Astrocyte (in vitro differentiated cells and primary cell): ENCODE measurements at regions not wholly inside any gene's neighbourhood (a gene's known extent, or its start where the extent isn't known, plus 50 kb on each side); places are given as distances from the start of the nearest gene placed in this dataset.

ENCODE experiments used
- DNase-seq: peaks from one replicate; pipeline ENCODE4 v3.0.0-alpha.2; 2010; ENCODE audit warnings: low read depth
- FAIRE-seq: peaks from 2 replicates; lab custom pipeline; 2011; peaks lifted over from hg19 to GRCh38; lab: Jason Lieb, UNC
- H2AFZ ChIP-seq: 2 replicates; pipeline ENCODE4 v1.6.0; 2012; ENCODE audit warnings: low read depth, low read length, inconsistent platforms
- H3K27ac ChIP-seq: 2 replicates; pipeline ENCODE4 v1.5.1; 2011; ENCODE audit warnings: low read depth, low read length, inconsistent platforms
- H3K27me3 ChIP-seq: 2 replicates; pipeline ENCODE4 v1.6.0; 2011; ENCODE audit warnings: low read length, inconsistent platforms; ENCODE audit not compliant: insufficient read depth
- H3K36me3 ChIP-seq: 2 replicates; pipeline ENCODE4 v1.5.1; 2011; ENCODE audit warnings: low read length, inconsistent platforms; ENCODE audit not compliant: insufficient read depth
- H3K4me1 ChIP-seq: 2 replicates; pipeline ENCODE4 v1.5.1; 2011; ENCODE audit warnings: low read length, inconsistent platforms; ENCODE audit not compliant: insufficient read depth
- H3K4me2 ChIP-seq: 2 replicates; pipeline ENCODE4 v1.6.0; 2012; ENCODE audit warnings: low read length, inconsistent platforms
- H3K4me3 ChIP-seq: 2 replicates; pipeline ENCODE4 v1.5.1; 2011; ENCODE audit warnings: low read depth, mild to moderate bottlenecking, low read length, inconsistent platforms; ENCODE audit not compliant: insufficient read depth
- H3K79me2 ChIP-seq: 2 replicates; pipeline ENCODE4 v1.6.0; 2012; ENCODE audit warnings: mild to moderate bottlenecking, low read length, inconsistent platforms; ENCODE audit not compliant: insufficient read depth
- H3K9ac ChIP-seq: 2 replicates; pipeline ENCODE4 v1.6.0; 2012; ENCODE audit warnings: mild to moderate bottlenecking, low read length, inconsistent platforms
- H3K9me3 ChIP-seq: 2 replicates; pipeline ENCODE4 v1.5.1; 2012; ENCODE audit warnings: low read depth, mild to moderate bottlenecking, low read length, inconsistent platforms; ENCODE audit not compliant: insufficient read depth
- H4K20me1 ChIP-seq: 2 replicates; pipeline ENCODE4 v1.6.0; 2012; ENCODE audit warnings: low read length, inconsistent platforms; ENCODE audit not compliant: insufficient read depth
- H3K27ac Mint-ChIP-seq: one replicate; pipeline ENCODE4 v1.8.0; 2021; ENCODE audit warnings: mild to moderate bottlenecking, mixed read lengths; ENCODE audit not compliant: unreplicated experiment
- H3K27me3 Mint-ChIP-seq: one replicate; pipeline ENCODE4 v1.8.0; 2021; ENCODE audit warnings: low read depth, mixed read lengths; ENCODE audit not compliant: unreplicated experiment
- H3K36me3 Mint-ChIP-seq: one replicate; pipeline ENCODE4 v1.8.0; 2021; ENCODE audit warnings: low read depth, mixed read lengths; ENCODE audit not compliant: unreplicated experiment
- H3K4me1 Mint-ChIP-seq: one replicate; pipeline ENCODE4 v1.8.0; 2021; ENCODE audit warnings: low read depth, mixed read lengths; ENCODE audit not compliant: unreplicated experiment
- H3K4me3 Mint-ChIP-seq: one replicate; pipeline ENCODE4 v1.8.0; 2021; ENCODE audit warnings: mild to moderate bottlenecking, moderate library complexity, mixed read lengths; ENCODE audit not compliant: unreplicated experiment
- H3K9me3 Mint-ChIP-seq: one replicate; pipeline ENCODE4 v1.8.0; 2021; ENCODE audit warnings: mild to moderate bottlenecking, mixed read lengths; ENCODE audit not compliant: unreplicated experiment
- EZH2 ChIP-seq: IDR thresholded peaks from 2 replicates; pipeline ENCODE4 v1.6.1; 2012; ENCODE audit warnings: mild to moderate bottlenecking, low read length, inconsistent platforms; ENCODE audit not compliant: insufficient read depth
- TF ChIP-seq, protein P1 (sequence below): IDR thresholded peaks from 2 replicates; pipeline ENCODE4 v1.5.1; 2011; ENCODE audit warnings: low read depth, mild to moderate bottlenecking, inconsistent platforms, low read length, moderate library complexity; ENCODE audit not compliant: insufficient read depth

- H3K4me3 Mint-ChIP-seq, result no peak overlapping the region
Measured at GRCh38 chr22:48092866-48093265, 1330.4 kb downstream of the TBC1D22A start.

DNA sequence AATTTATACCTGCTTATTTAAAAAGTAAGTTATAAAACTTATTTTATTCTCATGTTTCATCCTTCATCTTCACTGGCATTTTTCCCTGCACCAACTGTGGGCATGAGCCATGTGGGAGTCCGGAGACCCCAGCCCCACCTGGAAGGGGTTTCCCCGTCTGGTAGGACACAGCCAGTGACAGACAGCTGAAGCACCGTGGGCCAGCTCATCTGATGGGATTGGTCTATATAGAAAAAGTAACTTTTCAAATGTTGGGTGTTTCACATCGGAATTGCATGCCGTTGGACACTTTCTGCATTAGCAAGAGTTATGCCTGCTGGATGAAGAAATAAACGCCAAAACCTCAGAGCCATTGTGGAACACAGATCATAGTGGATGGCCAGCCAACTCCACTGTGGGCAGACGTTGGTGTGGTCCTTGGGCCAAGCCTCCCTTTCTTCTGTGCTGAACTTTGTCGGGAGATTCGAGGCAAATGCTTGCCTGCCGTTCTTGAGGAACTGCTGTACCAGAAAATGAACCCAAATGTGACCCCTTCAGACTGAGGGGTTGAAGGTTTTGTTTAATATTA lies 1329.3 kb downstream of the TBC1D22A start:
- no peak overlapping the region for H3K27ac ChIP-seq
- H2AFZ ChIP-seq, result no peak overlapping the region
- no peaks in the 10 kb centered on the region for H3K27me3 ChIP-seq
- H3K4me3 ChIP-seq, result no peak overlapping the region
- no peak overlapping the region for H3K9ac ChIP-seq
- peaks cover 2% of the 10 kb centered on the region for H3K9me3 ChIP-seq
- no peak for DNase-seq
- H3K4me3 Mint-ChIP-seq, result no peak overlapping the region
- no peaks in the 10 kb centered on the region for H3K4me1 ChIP-seq
- no peak for FAIRE-seq
- H3K36me3 Mint-ChIP-seq, result no peaks in the 10 kb centered on the region
- H4K20me1 ChIP-seq, result no peaks in the 10 kb centered on the region
- H3K27ac Mint-ChIP-seq, result no peak overlapping the region
- H3K4me2 ChIP-seq, result no peak overlapping the region
- H3K9me3 Mint-ChIP-seq, result no peaks in the 10 kb centered on the region
- H3K27me3 Mint-ChIP-seq, result peaks cover 34% of the 10 kb centered on the region
- TF ChIP-seq, protein P1, sequence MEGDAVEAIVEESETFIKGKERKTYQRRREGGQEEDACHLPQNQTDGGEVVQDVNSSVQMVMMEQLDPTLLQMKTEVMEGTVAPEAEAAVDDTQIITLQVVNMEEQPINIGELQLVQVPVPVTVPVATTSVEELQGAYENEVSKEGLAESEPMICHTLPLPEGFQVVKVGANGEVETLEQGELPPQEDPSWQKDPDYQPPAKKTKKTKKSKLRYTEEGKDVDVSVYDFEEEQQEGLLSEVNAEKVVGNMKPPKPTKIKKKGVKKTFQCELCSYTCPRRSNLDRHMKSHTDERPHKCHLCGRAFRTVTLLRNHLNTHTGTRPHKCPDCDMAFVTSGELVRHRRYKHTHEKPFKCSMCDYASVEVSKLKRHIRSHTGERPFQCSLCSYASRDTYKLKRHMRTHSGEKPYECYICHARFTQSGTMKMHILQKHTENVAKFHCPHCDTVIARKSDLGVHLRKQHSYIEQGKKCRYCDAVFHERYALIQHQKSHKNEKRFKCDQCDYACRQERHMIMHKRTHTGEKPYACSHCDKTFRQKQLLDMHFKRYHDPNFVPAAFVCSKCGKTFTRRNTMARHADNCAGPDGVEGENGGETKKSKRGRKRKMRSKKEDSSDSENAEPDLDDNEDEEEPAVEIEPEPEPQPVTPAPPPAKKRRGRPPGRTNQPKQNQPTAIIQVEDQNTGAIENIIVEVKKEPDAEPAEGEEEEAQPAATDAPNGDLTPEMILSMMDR, result no peak
- TF ChIP-seq EZH2, result no peak
- H3K36me3 ChIP-seq, result no peaks in the 10 kb centered on the region
- no peaks in the 10 kb centered on the region for H3K79me2 ChIP-seq
- no peaks in the 10 kb centered on the region for H3K4me1 Mint-ChIP-seq

More at GRCh38 chr22:48092866-48093265, 1330.4 kb downstream of the TBC1D22A start:
- no peaks in the 10 kb centered on the region for H3K27me3 ChIP-seq
- no peak overlapping the region for H3K9ac ChIP-seq
- no peaks in the 10 kb centered on the region for H3K36me3 ChIP-seq
- no peak overlapping the region for H3K27ac Mint-ChIP-seq
- no peak overlapping the region for H3K27ac ChIP-seq
- H3K9me3 Mint-ChIP-seq, result no peaks in the 10 kb centered on the region
- DNase-seq (no peak), FAIRE-seq (no peak)
- H3K9me3 ChIP-seq, result peaks cover 4% of the 10 kb centered on the region
- H3K4me2 ChIP-seq, result no peak overlapping the region
- no peak for TF ChIP-seq EZH2
- TF ChIP-seq, protein P1, result no peak
- H3K4me1 Mint-ChIP-seq, result no peaks in the 10 kb centered on the region
- H4K20me1 ChIP-seq, result no peaks in the 10 kb centered on the region
- no peaks in the 10 kb centered on the region for H3K79me2 ChIP-seq
- no peak overlapping the region for H3K4me3 ChIP-seq
- H3K27me3 Mint-ChIP-seq, result peaks cover 34% of the 10 kb centered on the region
- no peaks in the 10 kb centered on the region for H3K36me3 Mint-ChIP-seq
- no peak overlapping the region for H2AFZ ChIP-seq
- no peaks in the 10 kb centered on the region for H3K4me1 ChIP-seq

- Histone ChIP-seq H2AFZ (no peak overlapping the region), H3K27ac (no peak overlapping the region), H4K20me1 (no peaks in the 10 kb centered on the region), H3K9ac (no peak overlapping the region), H3K27me3 (no peaks in the 10 kb centered on the region), H3K79me2 (no peaks in the 10 kb centered on the region), H3K4me2 (no peak overlapping the region), H3K4me3 (no peak overlapping the region), H3K36me3 (no peaks in the 10 kb centered on the region), H3K4me1 (no peaks in the 10 kb centered on the region), H3K9me3 (peaks cover 2% of the 10 kb centered on the region)
- Mint-ChIP-seq H3K4me3 (no peak overlapping the region), H3K9me3 (no peaks in the 10 kb centered on the region), H3K27me3 (peaks cover 34% of the 10 kb centered on the region), H3K4me1 (no peaks in the 10 kb centered on the region), H3K36me3 (no peaks in the 10 kb centered on the region), H3K27ac (no peak overlapping the region)
- DNase-seq, result no peak
- TF ChIP-seq, protein P1, result no peak
- no peak for TF ChIP-seq EZH2
- no peak for FAIRE-seq
Measured at GRCh38 chr22:48091060-48091650, 1328.7 kb downstream of the TBC1D22A start.
